Head of caudate nucleus (tissue), 42 donors: ENCODE measurements at regions not wholly inside any gene's neighbourhood (a gene's known extent, or its start where the extent isn't known, plus 50 kb on each side); places are given as distances from the start of the nearest gene placed in this dataset.
"Not testable (repeated sequence)": the region's sequence is repeated elsewhere in the genome, so short reads cannot be mapped to it uniquely, and the experiment has no call there.

Experiments used
- DNase-seq, 42 donors: peaks; one replicate each; pipeline versions ENCODE4 v3.0.0 to v3.0.0-alpha.2; 2020 to 2021; ENCODE audit warnings: mixed read lengths in 7 of 42
- intact Hi-C: fragments of 100-400 bp; cut with DNase I; formaldehyde crosslinking; loops from one replicate; pipeline ENCODE4 v1.15.0; 2022

- DNase-seq, intact Hi-C loops: not testable (repeated sequence)
These were observed 134.1 kb downstream of the RRAGC start for GRCh38 chr1:38725321-38725961.

- intact Hi-C loops: no loop called here
- DNase-seq: no peak
These were observed 135.1 kb downstream of the RRAGC start for GRCh38 chr1:38724160-38725131.

- no peak for DNase-seq
- intact Hi-C loops: no loop called here
These were observed 137.8 kb downstream of the RRAGC start for GRCh38 chr1:38721816-38722215.

- intact Hi-C loops: no loop called here
- DNase-seq: no peak
These were observed 139.7 kb downstream of the RRAGC start for GRCh38 chr1:38719880-38720279.

- no peak for DNase-seq
- intact Hi-C loops: no loop called here
These were observed 141.5 kb downstream of the RRAGC start for GRCh38 chr1:38718031-38718430.

GRCh38 chr1:38716229-38716628, 143.3 kb downstream of the RRAGC start:
- no peak for DNase-seq
- intact Hi-C loops: no loop called here

- intact Hi-C loops: no loop called here
- DNase-seq: no peak
These were observed 144.2 kb downstream of the RRAGC start for GRCh38 chr1:38715415-38715814.

GRCh38 chr1:38712046-38712445, 147.5 kb downstream of the RRAGC start:
- intact Hi-C loops: no loop called here
- no peak for DNase-seq

- intact Hi-C loops: no loop called here
- no peak for DNase-seq
These were observed 150.8 kb downstream of the RRAGC start for GRCh38 chr1:38708701-38709258.

GRCh38 chr1:38701088-38701487, 158.5 kb downstream of the RRAGC start:
- intact Hi-C loops: no loop called here
- DNase-seq: no peak

- intact Hi-C loops: no loop called here
- DNase-seq: no peak
These were observed 159.5 kb downstream of the RRAGC start for GRCh38 chr1:38700077-38700470.

- intact Hi-C loops: no loop called here
- no peak for DNase-seq
These were observed 160.1 kb downstream of the RRAGC start for GRCh38 chr1:38699330-38700076.

GRCh38 chr1:38697387-38697786, 162.2 kb downstream of the RRAGC start:
- intact Hi-C loops: no loop called here
- DNase-seq: no peak

GRCh38 chr1:38696371-38696770, 163.2 kb downstream of the RRAGC start:
- no peak for DNase-seq
- intact Hi-C loops: no loop called here

GRCh38 chr1:38693759-38694158, 165.8 kb downstream of the RRAGC start:
- intact Hi-C loops: no loop called here

GRCh38 chr1:38693031-38693430, 166.5 kb downstream of the RRAGC start:
- no peak for DNase-seq
- intact Hi-C loops: no loop called here

More at GRCh38 chr1:38693759-38694158, 165.8 kb downstream of the RRAGC start:
- no peak for DNase-seq

GRCh38 chr1:38690790-38691449, 168.7 kb downstream of the RRAGC start:
- intact Hi-C loops: no loop called here
- DNase-seq: peak in 10 of 42 donors; percentile 2 to 44 (median 8)

GRCh38 chr1:38686927-38687255, 172.7 kb downstream of the RRAGC start:
- intact Hi-C loops: no loop called here
- no peak for DNase-seq
